PC-9 (cell line): ENCODE measurements at regions not wholly inside any gene's neighbourhood (a gene's known extent, or its start where the extent isn't known, plus 50 kb on each side); places are given as distances from the start of the nearest gene placed in this dataset.

ENCODE experiments used
- BruUV-seq: library from RNA; stranded (reverse); fragments of 400-500 nt; replicated peaks from 2 replicates; lab custom pipeline; 2021; lab: Mats Ljungman, UMichigan
- CTCF ChIA-PET: fragments of 300-600 bp; sonication (Branson Sonifier 250); formaldehyde crosslinking; loops from one replicate; lab custom pipeline; 2022; ENCODE audit warnings: antibody characterized with exemption; lab: Charles Lee
- POLR2A ChIA-PET: fragments of 300-600 bp; sonication (Branson Sonifier 250); formaldehyde crosslinking; loops from one replicate; lab custom pipeline; 2022; ENCODE audit warnings: antibody characterized with exemption; ENCODE audit not compliant: unreplicated experiment; lab: Charles Lee
- DNase-seq, 2 experiments: peaks; one replicate each; pipeline versions ENCODE4 v3.0.0 to v3.0.0-alpha.2; 2015 to 2022; ENCODE audit warnings: mixed read lengths in 1 of 2
- H2AFZ ChIP-seq: fragments of 200-600 bp; sonication (generic); 2 replicates; pipeline ENCODE4 v1.8.1; 2017; ENCODE audit warnings: antibody characterized with exemption
- H3F3A ChIP-seq: fragments of 200-600 bp; sonication (generic); 2 replicates; pipeline ENCODE4 v1.8.1; 2017; ENCODE audit warnings: antibody characterized with exemption, mild to moderate bottlenecking, low read depth; ENCODE audit not compliant: insufficient read depth
- H3K27ac ChIP-seq: fragments of 200-600 bp; sonication (generic); 2 replicates; pipeline ENCODE4 v1.6.1; 2016; ENCODE audit warnings: mixed run types
- H3K27me3 ChIP-seq: fragments of 200-600 bp; sonication (generic); 2 replicates; pipeline ENCODE4 v1.6.1; 2016; ENCODE audit warnings: low read depth, mixed run types; ENCODE audit not compliant: insufficient read depth
- H3K36me3 ChIP-seq: fragments of 200-600 bp; sonication (generic); 2 replicates; pipeline ENCODE4 v1.6.1; 2016; ENCODE audit warnings: low read depth, mixed run types
- H3K4me1 ChIP-seq: fragments of 200-600 bp; sonication (generic); replicated peaks from 2 replicates; pipeline ENCODE4 v1.6.1; 2016; ENCODE audit warnings: mixed run types; ENCODE audit not compliant: insufficient read depth
- H3K4me2 ChIP-seq: fragments of 200-600 bp; sonication (generic); 2 replicates; pipeline ENCODE4 v1.6.1; 2017; ENCODE audit warnings: mixed run types
- H3K4me3 ChIP-seq: fragments of 200-600 bp; sonication (generic); 2 replicates; pipeline ENCODE4 v1.6.1; 2016; ENCODE audit warnings: mixed run types
- H3K79me2 ChIP-seq: fragments of 200-600 bp; sonication (generic); 2 replicates; pipeline ENCODE4 v1.6.1; 2017; ENCODE audit warnings: low read depth, mixed run types
- H3K9me2 ChIP-seq: fragments of 200-600 bp; sonication (generic); 2 replicates; pipeline ENCODE4 v1.8.1; 2017; ENCODE audit warnings: mild to moderate bottlenecking; ENCODE audit not compliant: insufficient read depth
- H3K9me3 ChIP-seq: fragments of 200-600 bp; sonication (generic); 2 replicates; pipeline ENCODE4 v1.8.1; 2016; ENCODE audit warnings: low read depth; ENCODE audit not compliant: insufficient read depth
- H4K20me1 ChIP-seq: fragments of 200-600 bp; sonication (generic); 2 replicates; pipeline ENCODE4 v1.8.1; 2017; ENCODE audit not compliant: insufficient read depth
- CTCF ChIP-seq: fragments of 200-600 bp; sonication (generic); conservative IDR thresholded peaks from 2 replicates; pipeline ENCODE4 v1.6.1; 2017; ENCODE audit warnings: mixed run types, antibody characterized with exemption, mild to moderate bottlenecking, moderate library complexity
- EZH2 ChIP-seq: fragments of 200-600 bp; sonication (generic); IDR thresholded peaks from 2 replicates; pipeline ENCODE4 v1.8.0; 2017; ENCODE audit warnings: antibody characterized with exemption, low read depth
- intact Hi-C: fragments of 100-400 bp; cut with micrococcal nuclease; formaldehyde crosslinking; loops from one replicate; pipeline ENCODE4 v1.10.0; 2022; ENCODE audit not compliant: unreplicated experiment

DNA sequence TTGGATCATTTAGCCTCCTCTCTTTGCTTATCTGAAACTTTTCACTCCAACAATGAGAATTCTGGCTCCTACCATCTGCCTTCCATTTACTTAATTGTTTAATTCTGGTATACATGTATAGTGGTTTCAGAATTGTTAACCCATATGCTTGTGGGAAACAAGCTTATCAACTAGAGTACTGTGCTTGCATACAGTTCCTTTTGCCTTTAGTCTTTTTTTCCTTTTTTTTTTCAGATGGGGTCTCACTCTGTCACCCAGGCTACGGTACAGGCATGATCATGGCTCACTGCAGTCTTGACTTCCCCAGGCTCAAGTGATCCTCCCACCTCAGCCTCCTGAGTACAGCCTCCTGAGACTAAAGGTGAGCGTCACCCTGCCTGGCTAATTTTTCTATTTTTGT lies 153.8 kb upstream of the LHX5 start:
- H3K79me2 ChIP-seq, result no peaks in the 10 kb centered on the region
- intact Hi-C loops, result no loop called here
- no peak for DNase-seq
- no peak overlapping the region for H3K4me3 ChIP-seq
- ChIA-PET POLR2A (no interaction called here), CTCF (no interaction called here)
- peaks cover 7% of the 10 kb centered on the region; the same call in 1 of the 2 replicates for H3K27me3 ChIP-seq
- no peaks in the 10 kb centered on the region for H3K9me2 ChIP-seq
- no peaks in the 10 kb centered on the region for H3F3A ChIP-seq
- H4K20me1 ChIP-seq, result no peaks in the 10 kb centered on the region
- H3K36me3 ChIP-seq, result no peaks in the 10 kb centered on the region
- no peaks in the 10 kb centered on the region; the same call in 1 of the 2 replicates for H3K9me3 ChIP-seq
- no TSS peak for BruUV-seq
- TF ChIP-seq EZH2 (no peak), CTCF (no peak)
- no peak overlapping the region for H3K4me2 ChIP-seq
- H3K27ac ChIP-seq, result no peak overlapping the region
- H3K4me1 ChIP-seq, result no peaks in the 10 kb centered on the region
- H2AFZ ChIP-seq, result no peak overlapping the region

DNA sequence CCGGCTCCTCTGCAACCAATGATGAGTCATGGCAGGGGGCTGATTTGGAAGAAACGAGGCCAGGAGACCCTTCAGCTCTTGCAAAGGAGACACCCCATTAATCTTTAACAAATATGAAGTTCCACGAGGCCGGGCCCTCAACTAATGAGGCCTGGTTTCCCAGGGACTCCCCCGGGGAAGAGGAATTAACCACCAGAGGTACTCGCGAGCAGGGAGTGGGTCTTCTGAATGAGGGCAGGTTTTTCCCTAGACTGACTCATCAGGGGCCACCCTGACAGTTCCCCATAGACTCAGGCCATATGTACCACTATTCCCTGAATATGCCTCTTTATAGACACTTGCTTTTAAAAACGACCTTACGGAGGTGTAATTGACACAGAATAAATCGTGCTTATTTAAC lies 150.7 kb upstream of the LHX5 start:
- H3K4me2 ChIP-seq, result no peak overlapping the region
- TF ChIP-seq CTCF (no peak), EZH2 (no peak)
- no peak overlapping the region for H3K27ac ChIP-seq
- no peaks in the 10 kb centered on the region for H3K36me3 ChIP-seq
- CTCF ChIA-PET, result interaction anchor here (0.5 kb wide), 1 partner anchor 145 kb away, joined by 3 read pairs; no protein-coding TSS in a partner anchor
- H3K79me2 ChIP-seq, result no peaks in the 10 kb centered on the region
- H3F3A ChIP-seq, result no peaks in the 10 kb centered on the region
- no peak for DNase-seq
- H4K20me1 ChIP-seq, result no peaks in the 10 kb centered on the region
- H3K4me1 ChIP-seq, result no peaks in the 10 kb centered on the region
- intact Hi-C loops, result no loop called here
- H3K4me3 ChIP-seq, result no peak overlapping the region
- peaks cover 22% of the 10 kb centered on the region for H3K27me3 ChIP-seq
- H2AFZ ChIP-seq, result no peak overlapping the region
- no peaks in the 10 kb centered on the region for H3K9me2 ChIP-seq
- POLR2A ChIA-PET, result interaction anchor here (0.6 kb wide), 1 partner anchor 11 kb away, joined by 4 read pairs; no protein-coding TSS in a partner anchor
- no TSS peak for BruUV-seq
- no peaks in the 10 kb centered on the region for H3K9me3 ChIP-seq

GRCh38 chr12:113620437-113620976 lies 148.8 kb upstream of the LHX5 start:
- no peak overlapping the region for H2AFZ ChIP-seq
- no peaks in the 10 kb centered on the region for H3K9me2 ChIP-seq
- no peaks in the 10 kb centered on the region for H3K4me1 ChIP-seq
- H3K4me2 ChIP-seq, result no peak overlapping the region
- no peaks in the 10 kb centered on the region for H3K79me2 ChIP-seq
- intact Hi-C loops, result no loop called here
- no peaks in the 10 kb centered on the region for H4K20me1 ChIP-seq
- no peaks in the 10 kb centered on the region for H3K9me3 ChIP-seq
- ChIA-PET CTCF (no interaction called here), POLR2A (no interaction called here)
- TF ChIP-seq CTCF (no peak), EZH2 (no peak)
- no peaks in the 10 kb centered on the region for H3F3A ChIP-seq
- BruUV-seq, result no TSS peak
- DNase-seq, result no peak
- no peak overlapping the region for H3K4me3 ChIP-seq
- H3K27ac ChIP-seq, result no peak overlapping the region
- peaks cover 29% of the 10 kb centered on the region for H3K27me3 ChIP-seq
- no peaks in the 10 kb centered on the region for H3K36me3 ChIP-seq
